ENCODE measurements at regions not wholly inside any gene's neighbourhood (a gene's known extent, or its start where the extent isn't known, plus 50 kb on each side); places are given as distances from the start of the nearest gene placed in this dataset.

- TF ChIP-seq CTCF (IDR thresholded peaks at IDR 0.05 in 8 of 11, conservative IDR thresholded peaks at IDR 0.05 in 3 of 11), result no peak
- no peak for TF ChIP-seq POLR2AphosphoS5 (IDR thresholded peaks at IDR 0.05)
These were observed 204.7 kb downstream of the MATN1 start for GRCh38 chr1:30518696-30519095.

All from spleen (tissue), 7 donors.